ELR (cell line): ENCODE measurements at regions not wholly inside any gene's neighbourhood (a gene's known extent, or its start where the extent isn't known, plus 50 kb on each side); places are given as distances from the start of the nearest gene placed in this dataset.
"Not testable (repeated sequence)": the region's sequence is repeated elsewhere in the genome, so short reads cannot be mapped to it uniquely, and the experiment has no call there.

Experiments used
- DNase-seq: peaks from one replicate; pipeline ENCODE4 v3.0.0-alpha.2; 2015; ENCODE audit warnings: low read depth

- DNase-seq: no peak
Measured at GRCh38 chr9:82726424-82727276, 336.3 kb downstream of the RASEF start.

GRCh38 chr9:82729141-82729540 is 333.8 kb downstream of the RASEF start:
- no peak for DNase-seq

GRCh38 chr9:82729991-82730589 is 332.9 kb downstream of the RASEF start:
- no peak for DNase-seq

GRCh38 chr9:82732928-82733327 is 330.0 kb downstream of the RASEF start:
- no peak for DNase-seq

- DNase-seq: no peak
Measured at GRCh38 chr9:82736126-82736525, 326.8 kb downstream of the RASEF start.

- no peak for DNase-seq
Measured at GRCh38 chr9:82736701-82737100, 326.2 kb downstream of the RASEF start.

- DNase-seq: no peak
Measured at GRCh38 chr9:82745919-82746318, 317.0 kb downstream of the RASEF start.

- DNase-seq: no peak
Measured at GRCh38 chr9:82750411-82750913, 312.5 kb downstream of the RASEF start.

GRCh38 chr9:82757924-82758323 is 305.0 kb downstream of the RASEF start:
- no peak for DNase-seq

GRCh38 chr9:82761027-82761426 is 301.9 kb downstream of the RASEF start:
- DNase-seq: no peak

GRCh38 chr9:82761956-82762355 is 301.0 kb downstream of the RASEF start:
- DNase-seq: no peak

GRCh38 chr9:82763656-82764055 is 299.3 kb downstream of the RASEF start:
- no peak for DNase-seq

GRCh38 chr9:82764061-82764668 is 298.8 kb downstream of the RASEF start:
- no peak for DNase-seq

GRCh38 chr9:82774707-82775231 is 288.2 kb downstream of the RASEF start:
- DNase-seq: not testable (repeated sequence)

GRCh38 chr9:82776508-82776907 is 286.4 kb downstream of the RASEF start:
- DNase-seq: no peak

- DNase-seq: no peak
Measured at GRCh38 chr9:82777366-82777765, 285.6 kb downstream of the RASEF start.

GRCh38 chr9:82778923-82779322 is 284.0 kb downstream of the RASEF start:
- not testable (repeated sequence) for DNase-seq

- no peak for DNase-seq
Measured at GRCh38 chr9:82780017-82780416, 282.9 kb downstream of the RASEF start.

- DNase-seq: no peak
Measured at GRCh38 chr9:82781921-82782392, 281.0 kb downstream of the RASEF start.

GRCh38 chr9:82783045-82783444 is 279.9 kb downstream of the RASEF start:
- no peak for DNase-seq

GRCh38 chr9:82784589-82784988 is 278.4 kb downstream of the RASEF start:
- no peak for DNase-seq

GRCh38 chr9:82789155-82789824 is 273.7 kb downstream of the RASEF start:
- DNase-seq: no peak
